Activated naive CD4-positive, alpha-beta T cell treated with anti-CD3 and anti-CD28 coated beads for 36 hours (primary cell): ENCODE measurements at regions not wholly inside any gene's neighbourhood (a gene's known extent, or its start where the extent isn't known, plus 50 kb on each side); places are given as distances from the start of the nearest gene placed in this dataset.

Source experiments
- CTCF ChIA-PET: fragments of 350-600 bp; sonication (Branson Sonifier 250); formaldehyde crosslinking; loops from one replicate; lab custom pipeline; 2021; ENCODE audit warnings: antibody characterized with exemption; lab: Charles Lee
- DNase-seq: peaks from one replicate; pipeline ENCODE4 v3.0.0-alpha.2; 2020
- H3K27ac Mint-ChIP-seq: one replicate; pipeline ENCODE4 v1.8.0; 2021; ENCODE audit warnings: mild to moderate bottlenecking, mixed read lengths
- H3K27me3 Mint-ChIP-seq: one replicate; pipeline ENCODE4 v1.8.0; 2021; ENCODE audit warnings: low read depth, mixed read lengths
- H3K36me3 Mint-ChIP-seq: one replicate; pipeline ENCODE4 v1.8.0; 2021; ENCODE audit warnings: low read depth, mixed read lengths
- H3K4me1 Mint-ChIP-seq: one replicate; pipeline ENCODE4 v1.8.0; 2021; ENCODE audit warnings: low read depth, mixed read lengths
- H3K4me3 Mint-ChIP-seq: one replicate; pipeline ENCODE4 v1.8.0; 2021; ENCODE audit warnings: mild to moderate bottlenecking, moderate library complexity, mixed read lengths
- H3K9me3 Mint-ChIP-seq: one replicate; pipeline ENCODE4 v1.8.0; 2021; ENCODE audit warnings: mixed read lengths
- intact Hi-C: fragments of 100-400 bp; cut with micrococcal nuclease; formaldehyde crosslinking; loops from one replicate; pipeline ENCODE4 v1.15.1; 2023

DNA sequence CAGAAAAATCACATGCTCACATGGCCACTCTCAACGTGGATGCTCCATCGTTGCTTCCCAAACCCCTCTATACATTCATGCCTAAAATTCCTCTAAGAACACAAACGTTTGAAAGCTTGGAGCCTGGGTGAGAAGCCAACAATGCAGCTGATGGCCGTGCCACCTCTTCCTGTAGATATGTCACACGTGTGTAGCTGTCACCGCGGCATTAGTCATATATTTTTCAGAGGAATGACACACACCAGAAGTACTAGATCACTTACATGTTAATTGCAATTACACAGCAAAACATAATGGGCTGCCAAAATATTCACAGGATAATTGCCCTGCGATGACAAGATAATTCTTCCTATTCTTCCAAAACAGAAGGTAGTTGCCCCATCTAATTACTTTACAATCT lies 112.7 kb upstream of the BACE2 start:
- no peaks in the 10 kb centered on the region for H3K4me1 Mint-ChIP-seq
- no peak overlapping the region for H3K4me3 Mint-ChIP-seq
- CTCF ChIA-PET, result interaction anchor here (0.6 kb wide), 1 partner anchor 31 kb away, joined by 3 read pairs; no protein-coding TSS in a partner anchor
- no peak overlapping the region for H3K27ac Mint-ChIP-seq
- H3K36me3 Mint-ChIP-seq, result no peaks in the 10 kb centered on the region
- intact Hi-C loops, result no loop called here
- DNase-seq, result no peak
- H3K9me3 Mint-ChIP-seq, result no peaks in the 10 kb centered on the region
- H3K27me3 Mint-ChIP-seq, result no peaks in the 10 kb centered on the region

DNA sequence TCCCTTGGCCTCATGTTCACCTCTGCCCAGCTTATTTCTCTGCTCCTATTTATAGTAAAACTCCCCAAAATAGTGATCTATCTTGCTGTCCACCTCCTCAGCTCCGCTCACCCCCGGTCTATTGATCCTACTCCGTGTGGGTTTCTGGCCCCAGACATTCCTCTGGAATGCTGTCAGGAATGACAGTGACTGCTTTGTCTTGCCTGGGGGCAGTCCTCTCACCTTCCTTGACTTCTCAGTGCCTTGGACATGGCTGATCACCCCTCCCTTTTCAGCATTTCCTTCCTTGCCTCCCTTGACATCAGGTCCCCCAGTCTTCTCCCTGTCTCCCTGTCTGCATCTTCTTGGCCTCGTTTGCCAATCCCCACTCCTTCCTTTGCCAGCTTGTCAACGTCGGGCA lies 108.1 kb upstream of the BACE2 start:
- H3K4me3 Mint-ChIP-seq, result no peak overlapping the region
- DNase-seq, result no peak
- intact Hi-C loops, result no loop called here
- H3K27me3 Mint-ChIP-seq, result peaks cover 3% of the 10 kb centered on the region
- H3K36me3 Mint-ChIP-seq, result no peaks in the 10 kb centered on the region
- no peak overlapping the region for H3K27ac Mint-ChIP-seq
- no peaks in the 10 kb centered on the region for H3K4me1 Mint-ChIP-seq
- CTCF ChIA-PET, result no interaction called here
- no peaks in the 10 kb centered on the region for H3K9me3 Mint-ChIP-seq

DNA sequence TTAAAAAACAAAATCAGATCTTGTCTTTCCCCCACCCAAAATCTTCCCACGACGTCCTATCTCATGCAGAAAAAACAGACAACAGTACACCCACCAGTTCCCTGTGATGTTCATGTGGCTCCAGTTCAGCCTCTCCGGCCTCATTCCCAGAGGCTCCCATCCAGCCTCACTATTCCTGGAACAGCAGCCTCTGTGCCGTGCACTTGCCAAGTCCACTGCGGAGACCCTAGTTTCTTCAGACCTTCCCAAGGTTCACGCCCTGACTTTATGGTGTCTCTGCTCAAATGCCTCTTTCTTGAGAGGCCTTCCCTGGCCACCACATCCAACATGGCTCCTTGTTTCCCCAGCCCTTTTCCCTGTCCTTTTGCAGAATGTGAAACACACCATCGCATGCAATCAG lies 106.3 kb upstream of the BACE2 start:
- no peak for DNase-seq
- Mint-ChIP-seq H3K27ac (no peak overlapping the region), H3K9me3 (no peaks in the 10 kb centered on the region), H3K4me1 (no peaks in the 10 kb centered on the region), H3K27me3 (peaks cover 7% of the 10 kb centered on the region), H3K36me3 (no peaks in the 10 kb centered on the region), H3K4me3 (no peak overlapping the region)
- CTCF ChIA-PET, result interaction anchor here (0.5 kb wide), 1 partner anchor 9 kb away, joined by 4 read pairs; no protein-coding TSS in a partner anchor
- intact Hi-C loops, result no loop called here

DNA sequence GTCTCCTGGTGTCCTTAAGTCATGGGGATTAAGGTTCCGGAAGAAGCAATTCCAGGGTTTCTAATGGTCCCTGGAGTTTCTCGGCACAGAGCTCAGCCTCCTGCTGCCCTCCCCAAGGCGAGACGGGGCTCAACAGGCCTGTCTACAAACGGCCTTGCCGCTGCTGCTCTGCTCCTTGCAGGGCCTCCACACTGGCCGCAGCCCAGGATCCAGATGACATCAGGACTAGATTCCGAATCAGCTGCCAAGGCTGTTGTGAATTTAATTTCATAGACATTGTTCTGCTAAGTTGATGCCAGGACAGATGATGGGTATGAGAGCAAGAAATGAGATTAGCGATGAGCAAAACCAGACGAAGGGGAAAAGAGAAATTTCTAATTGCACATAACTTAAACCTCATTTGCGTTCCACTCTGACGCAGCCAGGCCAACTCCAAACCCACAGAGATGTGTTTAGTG lies 103.6 kb upstream of the BACE2 start:
- intact Hi-C loops, result no loop called here
- no peak overlapping the region for H3K27ac Mint-ChIP-seq
- H3K4me1 Mint-ChIP-seq, result peaks cover 9% of the 10 kb centered on the region
- DNase-seq, result no peak
- CTCF ChIA-PET, result no interaction called here
- H3K9me3 Mint-ChIP-seq, result no peaks in the 10 kb centered on the region
- no peaks in the 10 kb centered on the region for H3K36me3 Mint-ChIP-seq
- H3K4me3 Mint-ChIP-seq, result no peak overlapping the region
- H3K27me3 Mint-ChIP-seq, result peaks cover 29% of the 10 kb centered on the region

DNA sequence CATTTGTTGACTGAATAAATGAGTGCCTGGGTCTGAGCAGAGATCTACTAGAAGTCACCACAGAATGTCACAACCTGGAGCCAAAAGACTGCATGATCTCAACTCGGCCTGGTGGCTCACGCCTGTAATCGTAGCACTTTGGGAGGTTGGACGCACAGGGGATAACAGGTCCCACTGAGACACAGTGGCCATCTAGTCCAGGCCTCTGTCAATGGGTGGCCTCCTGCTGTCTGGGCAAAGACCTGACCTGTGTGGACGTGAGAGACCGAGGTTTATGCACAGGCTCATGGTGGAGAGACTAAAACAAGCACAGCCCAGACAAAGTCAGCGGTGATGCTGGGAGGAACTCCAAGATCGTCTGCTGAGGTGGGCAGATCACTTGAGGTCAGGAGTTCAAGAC lies 103.0 kb upstream of the BACE2 start:
- DNase-seq, result no peak
- H3K4me3 Mint-ChIP-seq, result no peak overlapping the region
- CTCF ChIA-PET, result interaction anchor here (0.5 to 0.7 kb wide), 2 partner anchors 25 to 65 kb away, joined by 3 read pairs; no protein-coding TSS in a partner anchor
- no peaks in the 10 kb centered on the region for H3K36me3 Mint-ChIP-seq
- peaks cover 9% of the 10 kb centered on the region for H3K4me1 Mint-ChIP-seq
- H3K9me3 Mint-ChIP-seq, result no peaks in the 10 kb centered on the region
- peaks cover 31% of the 10 kb centered on the region for H3K27me3 Mint-ChIP-seq
- no peak overlapping the region for H3K27ac Mint-ChIP-seq
- intact Hi-C loops, result loop anchor here (5.0 kb wide), 1 partner anchor 598 kb away; no protein-coding TSS in a partner anchor

DNA sequence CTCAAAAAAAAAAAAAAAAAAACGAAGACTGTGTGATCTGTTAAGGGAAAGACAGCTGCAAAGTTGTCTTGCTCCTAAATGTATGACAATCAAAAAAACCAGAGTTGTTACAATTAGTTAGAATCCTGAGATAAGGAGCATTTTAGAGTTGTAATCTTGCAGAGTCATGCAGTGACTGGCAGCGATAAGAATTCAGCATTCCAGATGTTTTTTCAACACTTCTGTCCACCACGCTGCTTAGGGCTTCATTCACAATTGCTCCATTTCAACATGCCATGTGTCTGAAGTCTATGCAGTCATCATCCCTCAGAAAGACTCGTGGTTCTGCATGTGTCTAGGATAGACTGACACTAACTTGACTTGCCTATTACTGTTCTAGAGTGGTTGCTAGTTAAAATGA lies 102.4 kb upstream of the BACE2 start:
- CTCF ChIA-PET, result interaction anchor here (0.7 kb wide), 1 partner anchor 24 kb away, joined by 3 read pairs; no protein-coding TSS in a partner anchor
- Mint-ChIP-seq H3K27me3 (peaks cover 34% of the 10 kb centered on the region), H3K4me3 (no peak overlapping the region), H3K27ac (no peak overlapping the region), H3K36me3 (no peaks in the 10 kb centered on the region), H3K4me1 (peaks cover 9% of the 10 kb centered on the region), H3K9me3 (no peaks in the 10 kb centered on the region)
- intact Hi-C loops, result loop anchor here (5.0 kb wide), 1 partner anchor 598 kb away; no protein-coding TSS in a partner anchor
- no peak for DNase-seq

DNA sequence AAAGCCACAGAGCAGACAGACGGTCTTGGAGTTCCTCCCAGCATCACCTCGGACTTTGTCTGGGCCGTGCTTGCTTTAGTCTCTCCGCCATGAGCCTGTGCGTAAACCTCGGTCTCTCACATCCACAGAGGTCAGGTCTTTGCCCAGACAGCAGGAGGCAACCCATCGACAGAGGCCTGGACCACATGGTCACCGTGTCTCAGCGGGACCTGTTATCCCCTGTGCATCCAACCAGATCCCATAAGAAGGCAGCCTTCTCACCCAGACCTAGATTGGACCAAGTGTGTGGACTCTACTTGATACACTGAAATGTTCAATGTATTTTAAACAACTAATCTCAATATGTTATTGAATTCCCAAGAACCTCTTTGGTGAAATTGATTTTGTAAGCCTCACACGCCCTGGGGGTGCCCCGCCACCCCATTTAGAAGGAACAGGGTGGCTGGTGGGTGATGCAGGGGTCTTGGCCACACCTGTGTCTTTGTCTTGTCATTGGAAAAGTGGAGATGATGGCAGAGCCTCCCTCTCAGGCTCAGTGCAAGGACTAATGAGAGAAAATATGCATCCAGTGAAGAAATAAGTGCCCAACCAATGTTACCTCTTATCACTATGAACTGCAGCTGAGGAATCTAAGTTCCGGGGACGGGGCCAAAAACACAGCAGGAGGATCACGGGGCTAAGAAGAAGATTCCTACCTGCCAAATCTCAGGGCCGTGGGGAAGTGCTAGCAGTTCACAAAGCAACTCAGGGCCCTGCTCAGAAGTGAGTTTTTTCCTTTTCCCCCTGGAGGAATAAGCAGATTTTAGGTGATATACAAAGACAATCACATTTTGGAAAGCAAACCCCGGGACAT lies 101.6 kb upstream of the BACE2 start:
- peaks cover 9% of the 10 kb centered on the region for H3K4me1 Mint-ChIP-seq
- CTCF ChIA-PET, result no interaction called here
- intact Hi-C loops, result loop anchor here (5.0 kb wide), 1 partner anchor 599 kb away; no protein-coding TSS in a partner anchor
- H3K27ac Mint-ChIP-seq, result no peak overlapping the region
- no peaks in the 10 kb centered on the region for H3K36me3 Mint-ChIP-seq
- H3K4me3 Mint-ChIP-seq, result no peak overlapping the region
- peaks cover 35% of the 10 kb centered on the region for H3K27me3 Mint-ChIP-seq
- DNase-seq, result no peak
- no peaks in the 10 kb centered on the region for H3K9me3 Mint-ChIP-seq

DNA sequence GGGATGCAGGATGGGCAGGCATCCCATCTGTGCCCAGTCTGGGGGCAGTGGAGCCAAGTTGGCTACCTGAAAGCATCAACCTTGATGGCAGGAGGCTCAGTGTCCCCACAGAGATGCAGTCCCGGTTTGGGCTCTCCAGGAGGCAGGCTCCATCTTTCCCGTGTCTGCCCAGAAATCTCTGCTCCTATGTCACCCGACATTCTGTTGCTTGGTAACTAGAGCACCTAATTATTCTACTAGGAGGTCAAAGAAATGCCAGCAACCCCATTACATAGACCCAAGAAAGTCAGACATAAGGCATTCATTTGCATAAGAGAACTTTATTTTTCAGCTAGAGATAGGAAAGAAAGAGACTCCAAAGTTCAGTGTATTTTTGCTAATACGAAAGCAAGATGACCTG lies 100.3 kb upstream of the BACE2 start:
- Mint-ChIP-seq H3K4me3 (no peak overlapping the region), H3K36me3 (no peaks in the 10 kb centered on the region), H3K27me3 (peaks cover 32% of the 10 kb centered on the region), H3K9me3 (no peaks in the 10 kb centered on the region), H3K4me1 (peaks cover 9% of the 10 kb centered on the region), H3K27ac (no peak overlapping the region)
- DNase-seq, result no peak
- CTCF ChIA-PET, result no interaction called here
- intact Hi-C loops, result loop anchor here (5.0 kb wide), 1 partner anchor 600 kb away; no protein-coding TSS in a partner anchor

DNA sequence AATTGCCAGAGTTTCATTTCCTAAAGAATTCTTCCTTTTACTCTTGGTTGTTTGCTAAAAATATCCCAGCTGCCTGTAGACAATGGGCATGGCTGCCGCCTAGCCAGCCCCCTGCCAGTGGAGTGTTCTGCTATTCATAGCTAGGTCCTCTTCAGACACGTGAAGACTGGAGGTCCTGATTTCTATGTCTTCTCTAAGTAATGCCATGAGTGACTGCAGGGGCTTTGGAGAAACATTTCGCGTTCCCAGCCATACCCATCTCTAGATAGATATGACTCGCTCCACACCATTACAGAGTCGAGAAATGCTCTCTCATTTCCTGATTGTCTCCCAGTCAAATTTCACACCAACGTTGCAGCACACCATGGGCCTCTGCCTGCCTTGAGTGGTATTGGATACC lies 99.5 kb upstream of the BACE2 start:
- CTCF ChIA-PET, result interaction anchor here (0.5 to 1.5 kb wide), 6 partner anchors 19 to 925 kb away, joined by 3 to 4 read pairs (median 4); no protein-coding TSS in a partner anchor
- DNase-seq, result peak; percentile 5
- H3K9me3 Mint-ChIP-seq, result no peaks in the 10 kb centered on the region
- H3K27ac Mint-ChIP-seq, result no peak overlapping the region
- peaks cover 32% of the 10 kb centered on the region for H3K27me3 Mint-ChIP-seq
- H3K36me3 Mint-ChIP-seq, result no peaks in the 10 kb centered on the region
- intact Hi-C loops, result loop anchor here (5.0 kb wide), 1 partner anchor 601 kb away; no protein-coding TSS in a partner anchor
- H3K4me3 Mint-ChIP-seq, result peak overlapping the region; percentile 38
- peaks cover 9% of the 10 kb centered on the region for H3K4me1 Mint-ChIP-seq

DNA sequence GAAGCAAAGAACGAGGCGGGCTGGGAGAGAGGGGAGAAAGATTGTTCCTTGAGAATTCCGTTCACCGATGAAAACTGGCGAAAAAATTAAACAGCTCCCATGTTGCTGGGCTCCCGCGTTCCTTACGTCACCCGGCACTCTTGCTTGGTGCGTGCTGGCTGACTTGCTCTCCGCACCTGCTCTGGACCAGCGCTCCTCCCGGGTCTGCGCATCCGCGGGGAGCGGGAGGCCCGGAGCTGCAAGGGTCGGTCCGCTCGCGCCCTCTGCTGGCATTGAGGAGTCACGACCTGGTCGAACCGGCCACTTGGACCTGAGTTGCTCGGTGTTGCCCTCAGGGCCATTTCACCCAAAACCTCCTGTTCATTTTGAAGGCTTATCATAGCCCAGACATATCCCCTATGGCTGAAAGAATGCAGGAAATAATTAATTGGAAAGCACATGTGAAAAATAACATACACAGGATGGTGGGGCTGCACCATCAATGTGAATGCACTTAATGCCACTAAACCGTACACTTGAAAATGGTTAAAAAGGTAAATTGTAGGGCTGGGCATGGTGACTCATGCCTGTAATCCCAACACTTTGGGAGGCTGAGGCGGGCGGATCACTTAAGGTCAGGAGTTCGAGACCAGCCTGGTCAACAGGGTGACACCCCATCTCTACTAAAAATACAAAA lies 98.9 kb upstream of the BACE2 start:
- Mint-ChIP-seq H3K4me3 (peak overlapping the region; percentile 38), H3K36me3 (no peaks in the 10 kb centered on the region), H3K27me3 (peaks cover 32% of the 10 kb centered on the region), H3K27ac (no peak overlapping the region), H3K9me3 (no peaks in the 10 kb centered on the region), H3K4me1 (peaks cover 9% of the 10 kb centered on the region)
- intact Hi-C loops, result loop anchor here (1.0 to 5.0 kb wide), 2 partner anchors 602 to 926 kb away; no protein-coding TSS in a partner anchor
- CTCF ChIA-PET, result interaction anchor here (0.6 to 1.5 kb wide), 4 partner anchors 19 to 925 kb away, joined by 3 to 4 read pairs (median 4); no protein-coding TSS in a partner anchor
- DNase-seq, result peak; percentile 82

DNA sequence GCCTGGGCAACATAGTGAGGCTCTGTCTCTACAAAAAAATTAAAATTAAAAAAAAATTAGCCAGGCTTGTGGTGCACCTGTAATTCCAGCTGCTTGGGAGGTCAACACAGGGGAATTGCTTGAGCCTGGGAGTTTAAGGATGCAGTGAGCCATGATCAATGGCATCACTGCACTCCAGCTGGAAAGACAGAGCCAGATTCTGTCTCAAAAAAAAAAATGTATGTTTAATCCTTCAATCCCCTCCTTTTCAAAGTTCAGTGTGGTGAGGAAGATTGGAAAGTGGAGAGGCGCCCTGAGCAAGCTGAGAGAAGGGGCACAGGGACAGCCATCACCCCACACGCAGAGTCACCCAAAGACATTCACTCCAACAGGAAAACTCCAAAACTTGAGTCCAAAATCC lies 97.7 kb upstream of the BACE2 start:
- Mint-ChIP-seq H3K9me3 (no peaks in the 10 kb centered on the region), H3K27me3 (peaks cover 32% of the 10 kb centered on the region), H3K36me3 (no peaks in the 10 kb centered on the region), H3K27ac (no peak overlapping the region), H3K4me3 (no peak overlapping the region), H3K4me1 (peaks cover 9% of the 10 kb centered on the region)
- DNase-seq, result no peak
- CTCF ChIA-PET, result interaction anchor here (0.7 to 0.8 kb wide), 5 partner anchors 9 to 570 kb away, joined by 3 to 4 read pairs (median 4); no protein-coding TSS in a partner anchor
- intact Hi-C loops, result no loop called here
